Neutrophil (primary cell): ENCODE measurements at regions not wholly inside any gene's neighbourhood (a gene's known extent, or its start where the extent isn't known, plus 50 kb on each side); places are given as distances from the start of the nearest gene placed in this dataset.

Source experiments
- H3K27ac ChIP-seq: fragments of 200-600 bp; sonication (generic); 2 replicates; pipeline ENCODE4 v1.5.1; 2016; ENCODE audit warnings: mild to moderate bottlenecking, moderate library complexity
- H3K27me3 ChIP-seq: fragments of 200-600 bp; sonication (generic); 2 replicates; pipeline ENCODE4 v1.6.0; 2016; ENCODE audit warnings: mild to moderate bottlenecking
- H3K36me3 ChIP-seq: fragments of 200-600 bp; sonication (generic); 2 replicates; pipeline ENCODE4 v1.5.1; 2017
- H3K4me1 ChIP-seq, 2 experiments: fragments of 200-600 bp in 1 of 2; sonication (generic) in 1 of 2; 1 replicate in 1 of 2; 2 replicates in 1 of 2; pipeline versions ENCODE4 v1.5.1 to v1.6.1; 2013 to 2016; ENCODE audit warnings: low read depth in 1 of 2, low read length in 1 of 2, mild to moderate bottlenecking in 1 of 2, moderate library complexity in 1 of 2; ENCODE audit not compliant: control insufficient read depth in 1 of 2, insufficient read depth in 1 of 2
- H3K4me3 ChIP-seq, 2 experiments: fragments of 200-600 bp in 1 of 2; sonication (generic) in 1 of 2; 1 replicate in 1 of 2; 2 replicates in 1 of 2; pipeline ENCODE4 v1.5.1; 2013 to 2016; ENCODE audit warnings: low read depth in 1 of 2, low read length in 1 of 2, mild to moderate bottlenecking in 1 of 2, moderate library complexity in 1 of 2
- H3K9me3 ChIP-seq: fragments of 200-600 bp; sonication (generic); 2 replicates; pipeline ENCODE4 v1.5.1; 2016
- CTCF ChIP-seq: fragments of 200-600 bp; sonication (generic); IDR thresholded peaks from 2 replicates; pipeline ENCODE4 v1.5.1; 2016; ENCODE audit warnings: antibody characterized with exemption

DNA sequence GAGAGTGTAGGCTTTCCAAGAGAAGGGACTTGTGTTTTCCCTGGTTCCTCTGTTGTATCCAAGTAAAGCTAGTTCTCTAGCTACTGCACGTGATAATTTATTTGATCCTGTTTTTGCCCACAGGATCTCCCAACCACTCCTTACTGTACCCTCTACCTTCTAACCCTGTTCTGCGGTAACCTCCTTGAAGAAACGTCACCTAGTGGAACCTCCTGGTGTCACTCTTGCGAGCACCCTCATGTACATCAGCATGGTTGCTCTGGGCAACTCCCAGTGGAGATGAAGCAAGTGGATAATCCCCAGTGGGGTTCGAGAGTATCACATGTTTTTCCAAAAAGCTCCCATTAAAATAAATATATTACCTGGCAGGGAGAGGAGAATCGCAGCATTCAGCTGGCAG, 108.9 kb upstream of the CLMP start:
- no peaks in the 10 kb centered on the region for H3K9me3 ChIP-seq
- peaks cover 36 to 38% of the 10 kb centered on the region in 2 experiments for H3K4me1 ChIP-seq
- H3K27me3 ChIP-seq, result peaks cover 27% of the 10 kb centered on the region
- TF ChIP-seq CTCF, result no peak
- no peak overlapping the region for H3K4me3 ChIP-seq
- no peak overlapping the region for H3K27ac ChIP-seq
- H3K36me3 ChIP-seq, result no peaks in the 10 kb centered on the region

DNA sequence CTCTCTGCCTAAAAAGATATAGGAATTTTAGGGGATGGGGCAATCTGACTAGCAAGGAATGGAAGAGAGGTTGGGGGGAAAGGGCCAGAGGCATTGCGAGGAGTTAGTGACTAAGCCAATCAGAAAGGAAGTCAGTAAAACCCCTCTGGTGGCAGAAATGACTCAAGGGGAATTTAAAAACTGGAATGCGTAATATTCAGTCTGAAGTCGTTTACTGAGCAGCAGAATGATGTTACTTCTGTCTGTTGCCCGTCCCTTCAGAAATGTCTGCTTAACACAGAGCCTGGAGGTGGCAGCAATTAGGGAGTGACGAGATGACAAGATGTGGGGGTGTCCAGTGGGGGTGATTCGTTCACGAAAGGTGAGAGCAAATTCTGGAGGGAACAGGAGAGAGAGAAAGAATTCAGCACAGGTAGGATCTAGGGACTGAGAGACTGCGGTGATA, 107.7 kb upstream of the CLMP start:
- H3K27me3 ChIP-seq, result peaks cover 27% of the 10 kb centered on the region
- TF ChIP-seq CTCF, result no peak
- H3K9me3 ChIP-seq, result no peaks in the 10 kb centered on the region
- H3K4me3 ChIP-seq, result no peak overlapping the region
- peaks cover 36 to 38% of the 10 kb centered on the region in 2 experiments for H3K4me1 ChIP-seq
- no peaks in the 10 kb centered on the region for H3K36me3 ChIP-seq
- H3K27ac ChIP-seq, result no peak overlapping the region

DNA sequence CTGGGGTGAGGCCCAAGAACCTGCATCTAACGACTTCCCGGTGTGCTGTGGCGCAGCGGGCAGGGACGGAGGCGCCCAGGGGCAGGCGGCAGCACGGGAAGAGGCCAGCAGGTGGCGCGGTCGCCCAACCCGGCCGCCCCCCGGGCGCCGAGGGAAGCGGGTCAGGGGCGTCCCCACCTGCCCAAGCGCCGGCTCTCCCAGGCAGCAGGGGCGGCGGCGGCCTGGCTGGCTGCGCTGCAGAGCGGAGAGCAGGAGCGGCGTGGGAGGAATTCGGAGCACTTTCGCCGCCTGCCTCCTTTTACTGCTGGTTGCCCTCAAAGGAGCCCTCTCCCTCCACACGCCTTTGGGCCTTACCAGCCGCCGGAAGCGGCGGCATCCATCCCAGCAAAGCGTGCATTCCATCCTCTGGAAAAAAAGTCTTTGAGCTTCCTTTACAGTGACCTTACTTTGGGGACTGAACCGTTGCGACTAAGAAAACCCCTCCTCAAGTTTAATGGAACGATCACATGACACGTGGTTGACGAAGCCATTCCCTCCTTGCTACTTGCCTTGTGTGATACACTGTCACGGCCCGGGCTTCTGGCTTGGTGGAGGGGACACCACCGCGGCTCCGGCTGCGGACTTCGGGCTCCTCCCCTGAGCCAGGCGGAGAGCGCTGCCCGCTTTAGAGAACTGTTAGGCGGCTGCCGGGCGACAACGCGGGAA, 106.8 kb upstream of the CLMP start:
- Histone ChIP-seq H3K4me1 (peaks cover 36 to 38% of the 10 kb centered on the region in 2 experiments), H3K27ac (peak overlapping the region; percentile 63), H3K27me3 (peaks cover 27% of the 10 kb centered on the region), H3K36me3 (no peaks in the 10 kb centered on the region), H3K9me3 (no peaks in the 10 kb centered on the region), H3K4me3 (peak overlapping the region; percentile 56)
- peak; percentile 72 for TF ChIP-seq CTCF

GRCh38 chr11:123301013-123301591, 106.1 kb upstream of the CLMP start:
- Histone ChIP-seq H3K27ac (peak overlapping the region; percentile 63), H3K4me3 (peak overlapping the region; percentile 56)

DNA sequence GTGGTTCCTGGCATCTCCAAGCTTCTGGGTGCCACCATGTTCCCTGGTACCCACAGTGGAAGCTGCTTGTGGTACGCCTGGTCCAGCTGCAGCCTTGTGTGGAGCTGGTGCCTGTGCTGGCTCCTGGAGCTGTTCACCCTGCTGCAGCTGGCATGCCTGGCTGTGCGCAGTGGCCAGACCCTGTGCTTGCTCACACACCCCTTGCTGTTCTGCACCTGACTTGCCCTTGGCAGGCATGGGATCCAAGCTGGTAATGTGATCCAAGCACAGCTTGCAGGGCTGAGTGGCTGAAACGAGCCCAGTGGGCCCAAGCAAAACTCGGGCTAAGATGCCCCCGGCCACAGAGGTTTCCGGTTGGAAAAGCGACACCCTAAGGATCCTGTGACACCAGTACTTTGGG, 104.7 kb upstream of the CLMP start:
- Histone ChIP-seq H3K36me3 (no peaks in the 10 kb centered on the region), H3K27ac (no peak overlapping the region), H3K4me1 (peaks cover 36% of the 10 kb centered on the region in 2 experiments), H3K4me3 (no peak overlapping the region), H3K9me3 (no peaks in the 10 kb centered on the region), H3K27me3 (peaks cover 29% of the 10 kb centered on the region)
- no peak for TF ChIP-seq CTCF

More at GRCh38 chr11:123301013-123301591, 106.1 kb upstream of the CLMP start:
- Histone ChIP-seq H3K4me1 (peaks cover 36 to 38% of the 10 kb centered on the region in 2 experiments), H3K9me3 (no peaks in the 10 kb centered on the region), H3K27me3 (peaks cover 33% of the 10 kb centered on the region), H3K36me3 (no peaks in the 10 kb centered on the region)
- TF ChIP-seq CTCF, result no peak
